HG02759 (cell line): ENCODE measurements at regions not wholly inside any gene's neighbourhood (a gene's known extent, or its start where the extent isn't known, plus 50 kb on each side); places are given as distances from the start of the nearest gene placed in this dataset.
"Not testable (repeated sequence)": the region's sequence is repeated elsewhere in the genome, so short reads cannot be mapped to it uniquely, and the experiment has no call there.

Experiments used
- ATAC-seq: cut with Tn5 transposase; IDR thresholded peaks from one replicate; pipeline ENCODE4 v1.9.1; 2021; ENCODE audit warnings: mild to moderate bottlenecking, moderate library complexity; ENCODE audit not compliant: unreplicated experiment

DNA sequence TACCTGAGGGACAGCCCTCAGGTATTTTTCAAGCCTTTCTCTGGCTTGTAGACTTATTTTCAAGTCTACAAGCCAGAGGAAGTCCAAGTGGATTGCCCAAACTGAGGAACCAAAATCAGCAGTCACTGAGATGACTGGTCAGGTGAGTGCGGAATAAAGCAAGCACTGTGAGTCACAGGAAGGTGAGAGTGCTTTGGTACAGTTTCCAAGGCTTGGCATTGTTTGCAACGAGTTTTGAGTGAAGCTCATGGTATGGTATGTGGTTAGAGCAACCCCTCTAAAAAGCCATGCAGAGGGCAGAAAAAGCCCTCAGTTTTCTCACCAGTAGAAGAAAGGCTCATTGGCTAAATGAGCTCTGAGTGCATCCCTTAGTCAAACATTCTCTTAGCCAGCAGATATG, 112.8 kb upstream of the EOLA2 start:
- ATAC-seq: no peak

GRCh38 chrX:150052226-150052625, 113.9 kb upstream of the EOLA2 start:
- ATAC-seq: no peak

- no peak for ATAC-seq
Observed at GRCh38 chrX:150058728-150059127, 120.4 kb upstream of the EOLA2 start.

DNA sequence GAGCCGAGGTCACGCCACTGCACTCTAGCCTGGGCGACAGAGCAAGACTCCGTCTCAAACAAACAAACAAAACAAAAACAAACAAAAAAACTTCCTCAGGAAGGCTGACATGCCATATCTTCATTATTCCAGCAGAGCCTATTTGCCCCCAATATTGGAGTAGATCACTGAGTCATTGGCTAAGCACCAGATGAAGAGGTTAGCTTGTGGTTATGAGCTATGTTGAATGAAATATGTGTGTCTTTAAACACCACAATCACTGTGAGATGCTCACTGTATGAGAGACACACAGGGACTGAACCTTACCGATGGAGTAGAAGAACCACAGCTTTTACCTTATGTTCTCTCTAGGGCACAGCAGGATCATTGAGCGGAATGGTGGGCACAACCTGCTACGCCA, 122.1 kb upstream of the EOLA2 start:
- ATAC-seq: no peak

- ATAC-seq: no peak
Observed at GRCh38 chrX:150062292-150063137, 124.2 kb upstream of the EOLA2 start.

DNA sequence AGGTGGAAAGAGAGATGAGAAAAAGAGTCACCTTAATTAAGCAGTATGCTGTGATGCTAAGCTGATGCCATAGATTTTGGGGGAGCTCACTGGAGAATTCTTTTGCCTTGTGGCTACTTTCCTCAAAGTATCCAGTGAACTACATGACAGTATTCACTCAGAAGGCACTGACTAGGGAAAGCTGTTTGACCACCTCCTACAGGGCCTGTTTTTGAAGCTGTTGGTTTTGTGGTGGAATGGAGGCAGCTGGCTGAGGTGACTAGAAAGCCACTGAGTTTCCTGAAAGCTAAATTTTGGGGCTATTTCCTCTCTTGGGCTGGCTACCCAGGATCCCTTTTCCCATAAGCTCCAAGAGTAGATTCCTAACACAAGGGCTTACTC, 124.8 kb upstream of the EOLA2 start:
- ATAC-seq: no peak

DNA sequence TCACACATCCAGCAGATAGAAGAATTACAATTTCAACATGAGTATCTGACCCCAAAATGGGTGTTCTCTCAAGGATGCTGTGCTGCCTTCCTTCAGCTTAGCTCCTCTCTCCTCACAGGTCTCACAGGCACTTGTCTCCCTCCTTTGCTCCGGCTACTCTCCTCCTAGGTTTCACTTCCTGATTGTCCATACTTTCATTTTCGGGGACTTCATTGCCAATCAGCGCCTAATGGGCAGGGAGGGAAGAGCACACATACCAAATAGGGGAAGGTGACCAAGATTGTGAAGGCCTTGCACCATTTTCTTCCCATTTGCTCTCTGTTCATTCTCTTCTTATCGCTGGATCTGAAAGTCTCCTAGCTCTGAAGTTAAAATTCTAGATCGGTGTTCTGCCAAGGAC, 125.4 kb upstream of the EOLA2 start:
- ATAC-seq: no peak

GRCh38 chrX:150074175-150074574, 135.9 kb upstream of the EOLA2 start:
- no peak for ATAC-seq

GRCh38 chrX:150080497-150080896, 142.2 kb upstream of the EOLA2 start:
- ATAC-seq: no peak

- ATAC-seq: no peak
Observed at GRCh38 chrX:150081076-150081475, 142.8 kb upstream of the EOLA2 start.

- ATAC-seq: no peak
Observed at GRCh38 chrX:150084496-150085229, 146.4 kb upstream of the EOLA2 start.

- ATAC-seq: no peak
Observed at GRCh38 chrX:150085881-150086280, 147.6 kb upstream of the EOLA2 start.

DNA sequence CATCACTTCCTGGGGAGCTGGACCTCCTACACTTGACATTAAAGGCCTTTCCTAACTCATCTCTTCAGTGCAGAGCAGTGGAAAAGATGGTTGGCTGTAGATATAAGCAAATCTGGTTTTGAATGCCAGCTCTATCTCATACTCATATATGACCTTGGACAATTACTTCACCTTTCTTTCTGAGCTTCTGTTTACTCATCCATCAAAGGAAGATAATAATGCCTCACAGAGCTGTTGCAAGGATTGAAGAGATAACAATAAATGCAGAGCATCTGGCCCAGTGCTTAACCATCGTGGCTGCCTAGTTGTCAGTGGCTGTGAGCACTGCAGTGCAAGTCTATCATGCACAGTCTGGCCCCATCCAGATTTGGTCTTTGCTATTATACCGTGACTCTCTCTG, 148.1 kb upstream of the EOLA2 start:
- ATAC-seq: no peak

- ATAC-seq: no peak
Observed at GRCh38 chrX:150087612-150088011, 149.3 kb upstream of the EOLA2 start.

- ATAC-seq: no peak
Observed at GRCh38 chrX:150088042-150088441, 149.8 kb upstream of the EOLA2 start.

GRCh38 chrX:150088766-150089518, 150.7 kb upstream of the EOLA2 start:
- ATAC-seq: no peak

- not testable (repeated sequence) for ATAC-seq
Observed at GRCh38 chrX:150091300-150091699, 153.0 kb upstream of the EOLA2 start.

DNA sequence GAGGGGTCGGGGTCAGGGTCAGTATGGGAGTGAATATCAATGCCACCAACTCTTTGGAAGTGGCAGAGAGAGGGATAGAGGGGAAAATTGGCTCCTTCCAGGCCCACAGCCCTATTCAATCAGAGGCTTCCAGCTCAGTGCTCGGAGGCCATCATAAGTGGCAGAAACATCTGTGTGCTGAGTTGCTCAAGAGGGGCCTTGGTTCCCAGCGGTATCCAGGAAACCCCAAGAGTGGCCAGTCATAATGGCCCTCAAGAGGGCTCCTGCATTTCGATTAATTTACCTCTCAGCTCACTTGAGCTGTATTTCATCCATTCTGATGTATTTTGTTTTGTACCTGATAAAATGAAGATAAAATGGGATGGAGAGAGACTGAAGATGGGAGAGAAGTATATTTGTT, 154.3 kb upstream of the EOLA2 start:
- ATAC-seq: no peak

DNA sequence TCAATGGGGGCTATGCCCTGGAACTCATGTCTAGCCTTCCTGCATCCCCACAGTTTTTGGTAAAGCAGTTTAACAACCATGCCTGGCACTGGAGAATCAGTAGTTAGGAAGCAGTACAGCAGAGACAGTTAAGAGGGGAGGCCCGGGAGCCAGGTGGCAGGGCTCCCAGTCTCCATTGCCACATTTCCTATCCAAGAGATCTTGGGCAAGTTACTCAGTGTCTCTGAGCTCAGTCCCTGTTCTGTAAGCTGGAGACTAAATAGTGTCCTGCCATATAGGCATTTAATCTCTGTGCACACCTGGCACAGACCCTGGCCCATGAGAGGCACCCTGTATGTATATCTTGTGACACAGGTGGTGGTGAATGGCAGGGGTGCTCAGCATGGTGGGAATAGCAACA, 156.1 kb upstream of the EOLA2 start:
- no peak for ATAC-seq

DNA sequence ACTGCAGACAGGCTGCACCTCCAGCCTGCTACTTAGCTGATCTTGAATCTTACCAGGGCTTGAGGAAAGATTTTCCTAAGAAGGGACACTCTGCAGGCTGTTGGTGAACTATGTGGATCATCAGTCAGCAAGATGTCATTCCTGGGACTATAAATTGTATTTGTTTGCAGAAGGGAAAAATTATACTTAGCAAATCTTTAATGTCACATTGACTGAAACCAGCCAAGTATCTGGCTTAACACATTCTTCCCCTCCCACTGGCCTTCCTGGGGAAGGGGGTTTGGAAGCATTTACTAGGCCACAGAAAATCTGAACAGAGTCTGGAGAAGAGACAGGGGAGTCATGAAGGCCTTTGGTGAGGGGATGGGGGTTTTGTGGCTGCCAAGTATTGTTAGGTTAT, 156.7 kb upstream of the EOLA2 start:
- no peak for ATAC-seq

DNA sequence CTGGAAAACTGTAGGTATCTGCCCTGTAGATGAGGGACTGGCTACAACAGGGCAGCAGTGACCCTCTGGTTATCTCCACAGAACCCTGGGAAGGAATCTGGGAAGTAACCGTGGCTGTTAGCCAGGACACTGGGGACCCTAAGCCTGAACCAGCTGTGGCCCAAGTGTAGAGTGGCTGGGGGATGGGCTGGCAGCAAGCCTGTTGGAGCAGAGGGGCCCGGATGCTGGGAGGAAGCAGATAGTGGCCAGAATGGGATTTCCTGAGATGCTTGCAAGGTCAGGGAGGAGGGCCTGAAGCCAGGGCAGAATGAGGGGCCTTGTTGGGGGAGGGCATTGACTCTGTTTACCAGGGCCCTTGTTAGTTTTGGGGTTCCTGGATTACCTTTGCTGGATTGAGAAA, 161.0 kb upstream of the EOLA2 start:
- no peak for ATAC-seq

DNA sequence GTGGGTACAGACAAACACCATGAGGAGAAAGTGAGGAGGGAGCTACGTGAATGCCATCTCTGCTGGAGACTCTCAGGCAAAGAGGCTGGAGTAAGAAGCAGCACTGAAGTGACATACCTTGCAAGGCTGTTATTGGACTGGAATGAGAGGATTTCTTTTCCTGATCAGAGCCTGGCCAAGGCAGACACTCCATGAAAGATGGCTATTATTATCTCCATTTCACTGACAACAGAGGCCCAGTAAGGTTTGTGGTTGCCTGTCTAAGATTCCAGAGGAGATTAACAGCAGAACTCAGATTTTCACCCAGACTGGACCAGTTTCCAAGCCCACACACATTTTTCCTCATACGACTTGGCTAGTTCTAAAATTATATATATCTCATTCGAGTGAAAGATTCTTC, 162.0 kb upstream of the EOLA2 start:
- ATAC-seq: no peak
